GM21390 (cell line): ENCODE measurements at regions not wholly inside any gene's neighbourhood (a gene's known extent, or its start where the extent isn't known, plus 50 kb on each side); places are given as distances from the start of the nearest gene placed in this dataset.
"Not testable (repeated sequence)": the region's sequence is repeated elsewhere in the genome, so short reads cannot be mapped to it uniquely, and the experiment has no call there.

Experiments
- ATAC-seq: cut with Tn5 transposase; IDR thresholded peaks from one replicate; pipeline ENCODE4 v1.9.1; 2021; ENCODE audit not compliant: unreplicated experiment

DNA sequence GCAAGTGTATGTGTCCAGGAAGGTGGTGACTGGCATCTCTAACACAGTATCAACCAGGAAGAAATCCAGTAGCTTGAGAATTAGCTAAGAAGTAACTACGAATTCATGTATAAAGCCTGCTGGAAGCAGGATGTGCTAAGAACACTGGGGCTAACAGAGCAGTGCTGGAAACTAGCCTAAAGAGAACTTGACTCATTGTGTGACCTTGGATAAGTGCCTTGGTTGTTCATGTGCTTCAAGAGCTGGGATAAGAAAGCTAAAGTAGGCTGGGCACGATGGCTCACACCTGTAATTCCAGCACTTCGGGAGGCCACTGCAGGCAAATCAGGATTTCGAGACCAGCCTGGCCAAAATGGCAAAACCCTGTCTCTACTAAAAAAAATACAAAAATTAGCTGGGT, 186.9 kb downstream of the RRAGC start:
- no peak for ATAC-seq

DNA sequence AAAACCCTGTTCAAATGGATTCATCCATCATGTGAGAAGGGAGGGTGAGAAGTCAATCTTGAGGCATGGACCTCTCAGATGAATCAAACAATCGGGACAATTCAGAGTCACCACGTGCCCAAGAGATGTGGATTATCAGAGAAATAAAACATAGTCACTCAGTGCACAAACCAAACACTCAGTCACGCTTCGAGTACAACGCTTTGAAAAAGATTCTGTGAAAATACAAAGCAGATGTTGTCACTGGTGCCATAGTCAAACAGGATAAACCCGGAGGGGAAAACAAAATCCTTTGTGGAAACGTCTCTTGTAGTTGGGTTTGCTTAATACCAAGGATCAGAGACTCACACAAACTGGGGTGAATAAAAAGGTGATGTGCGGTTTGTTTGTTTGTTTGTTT, 188.4 kb downstream of the RRAGC start:
- no peak for ATAC-seq

DNA sequence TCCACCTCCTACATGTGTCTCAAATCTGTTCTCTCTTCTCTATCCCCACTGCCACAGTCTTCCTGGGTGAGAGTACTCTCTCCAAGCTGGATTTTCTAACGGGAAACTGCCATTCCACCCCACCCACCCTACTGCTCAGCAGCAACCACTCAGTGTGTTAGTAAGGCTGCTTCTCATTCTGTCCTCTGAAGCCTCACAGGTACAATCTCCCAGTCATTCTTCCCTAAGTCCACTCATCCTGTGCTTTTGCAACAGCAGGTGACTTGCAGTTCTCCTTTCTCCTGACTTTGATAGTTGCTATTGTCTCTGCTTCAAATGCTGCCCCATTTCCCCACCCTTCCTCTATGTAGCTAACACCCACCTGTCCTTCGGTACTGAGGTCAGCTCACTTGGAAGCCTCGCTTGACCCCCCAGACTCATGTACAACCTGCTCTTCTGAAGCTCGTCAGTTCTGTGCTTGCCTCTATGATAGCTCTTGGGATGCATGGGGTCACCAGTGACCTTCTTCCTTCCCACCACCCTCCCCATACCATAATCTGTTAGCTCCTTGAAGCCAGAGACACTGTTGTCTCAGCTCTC, 188.9 kb downstream of the RRAGC start:
- no peak for ATAC-seq

DNA sequence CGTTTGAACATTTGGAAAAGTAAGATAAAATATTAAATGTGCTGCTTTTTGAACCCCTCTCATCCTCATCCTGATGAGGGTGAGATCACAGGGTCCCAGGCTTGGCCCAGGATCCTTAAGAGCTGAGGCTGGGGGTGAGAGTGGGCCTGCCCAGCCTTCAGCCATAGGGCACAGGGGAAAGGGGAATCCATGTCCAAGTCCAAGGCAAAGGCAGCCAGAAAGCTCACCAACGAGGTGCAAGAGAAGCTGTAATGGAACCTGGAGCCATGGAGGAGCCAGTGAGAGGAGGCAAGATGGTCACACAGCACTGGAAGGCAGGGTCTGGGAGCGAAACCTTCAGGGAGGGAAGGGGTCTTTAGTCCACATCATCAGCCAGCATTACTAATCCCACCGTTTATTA, 191.9 kb downstream of the RRAGC start:
- no peak for ATAC-seq

DNA sequence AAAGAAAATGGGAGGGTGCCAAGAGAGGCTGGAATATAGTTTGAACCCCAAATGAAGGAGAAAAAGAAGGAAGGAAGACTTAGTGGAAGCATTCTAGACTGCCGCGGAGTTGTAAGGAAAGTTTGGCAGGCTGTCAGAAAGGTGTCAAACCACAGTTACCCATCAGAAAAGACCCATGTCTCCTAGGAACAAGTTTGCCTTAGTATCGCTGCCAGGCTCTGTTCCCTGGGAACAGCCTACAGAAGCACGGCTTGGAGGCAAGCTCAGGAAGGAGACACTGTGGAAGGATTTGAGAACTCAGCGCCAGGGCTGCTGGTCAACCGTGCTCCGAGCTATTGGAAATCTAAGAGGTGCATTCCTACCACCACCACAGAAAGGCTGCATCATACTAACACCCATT, 197.4 kb downstream of the RRAGC start:
- no peak for ATAC-seq

DNA sequence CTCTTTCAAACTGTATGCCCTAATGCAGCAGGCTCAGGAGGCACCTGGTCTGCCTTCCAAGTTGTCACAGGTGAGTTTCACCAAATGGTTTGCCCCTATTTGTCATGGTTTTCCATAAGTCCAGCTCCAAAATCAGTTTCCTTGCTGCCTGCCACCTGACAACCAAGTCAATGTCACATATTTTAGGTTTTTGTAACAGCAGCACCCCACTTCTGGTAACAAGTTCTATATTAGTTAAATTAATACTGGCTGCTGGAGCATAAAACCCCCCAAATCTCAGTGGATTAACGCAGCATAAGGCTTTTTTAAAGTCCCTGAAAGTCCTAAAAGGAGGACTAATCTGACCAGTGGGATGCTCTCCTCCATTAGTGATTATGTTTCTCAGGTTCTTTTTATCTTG, 200.7 kb downstream of the RRAGC start:
- ATAC-seq, result no peak

DNA sequence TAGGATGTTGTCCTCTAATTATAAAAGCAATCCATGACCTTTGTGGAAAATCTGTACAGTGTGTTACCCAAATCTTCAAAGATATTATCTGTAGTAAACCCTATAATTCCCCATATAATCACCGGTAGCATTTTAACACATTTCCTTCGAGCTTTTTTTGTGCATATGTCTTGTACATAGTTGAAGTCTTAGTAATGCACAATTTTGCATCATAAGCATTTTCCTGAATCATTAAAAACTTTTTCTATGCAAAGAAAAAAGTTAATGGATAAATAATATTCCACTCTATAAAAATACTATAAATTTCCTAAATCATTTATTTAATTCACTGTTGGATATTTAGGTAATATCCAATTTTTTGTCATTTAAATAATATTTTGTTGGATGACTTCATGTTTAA, 201.7 kb downstream of the RRAGC start:
- ATAC-seq, result no peak

DNA sequence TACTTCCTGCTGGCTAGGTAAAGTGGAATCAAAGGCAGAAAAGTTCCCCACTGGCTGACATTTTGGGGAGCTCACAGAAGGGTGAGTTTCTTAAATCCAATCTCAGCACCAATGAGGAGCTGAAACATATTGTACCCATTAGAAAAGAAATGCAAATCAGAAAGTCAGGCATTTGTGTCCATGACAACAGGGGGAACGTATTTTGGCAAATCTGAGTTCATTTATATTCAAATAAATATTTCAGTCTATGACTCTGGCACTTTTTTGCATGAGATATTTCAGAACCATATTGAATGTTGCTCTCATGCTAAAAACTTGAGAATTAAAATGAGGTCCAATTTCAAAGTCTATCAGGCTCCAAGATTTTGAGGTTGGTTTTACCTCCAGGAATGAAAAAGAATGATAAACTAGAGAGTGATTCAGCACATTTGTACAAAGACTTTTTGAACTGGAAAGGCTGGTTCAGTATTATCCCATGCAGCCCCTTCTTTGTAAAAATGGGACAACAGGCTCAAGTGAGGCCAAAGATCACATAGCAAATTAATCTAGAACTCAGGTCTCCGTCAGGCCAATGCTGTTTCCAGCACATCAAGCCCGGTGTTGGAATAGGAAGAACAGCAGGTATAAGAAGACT, 202.2 kb downstream of the RRAGC start:
- no peak for ATAC-seq

DNA sequence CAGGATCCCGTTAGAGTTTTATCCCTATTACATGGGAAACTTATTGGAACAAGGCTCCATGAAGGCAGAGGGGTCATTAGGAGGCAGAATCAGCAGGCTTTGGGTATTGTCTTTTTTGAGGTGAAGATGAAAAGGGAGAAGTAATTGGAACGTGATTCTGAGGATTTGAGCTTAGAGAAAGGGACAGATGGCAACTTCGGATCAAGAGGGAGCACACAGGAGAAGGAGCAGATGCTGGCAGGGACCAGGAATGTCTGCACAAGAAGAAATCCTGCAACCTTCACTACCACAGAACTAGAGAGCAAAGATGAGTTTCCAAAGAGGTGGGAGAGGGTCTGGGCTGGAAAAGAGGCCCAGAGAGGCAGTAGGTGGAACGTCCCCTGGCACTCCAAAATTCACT, 202.8 kb downstream of the RRAGC start:
- ATAC-seq, result no peak

DNA sequence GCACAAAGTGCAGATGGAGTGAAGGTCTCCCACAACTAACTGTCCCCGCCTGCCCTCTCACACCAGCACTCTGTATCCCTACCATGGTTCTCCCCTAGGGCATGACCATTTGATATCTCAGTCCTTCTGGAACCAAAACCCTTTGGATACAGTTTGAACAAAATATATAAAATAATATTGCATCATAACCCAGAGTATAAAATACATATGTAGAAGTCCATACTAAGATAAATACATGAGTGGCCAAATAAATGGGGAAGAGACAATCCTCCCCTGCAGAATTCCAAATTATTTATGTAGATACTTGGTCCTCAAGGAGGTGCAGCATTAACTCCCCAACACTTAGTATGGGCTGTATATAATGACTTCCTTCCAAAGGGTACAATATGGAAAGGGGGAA, 207.4 kb downstream of the RRAGC start:
- ATAC-seq, result no peak

DNA sequence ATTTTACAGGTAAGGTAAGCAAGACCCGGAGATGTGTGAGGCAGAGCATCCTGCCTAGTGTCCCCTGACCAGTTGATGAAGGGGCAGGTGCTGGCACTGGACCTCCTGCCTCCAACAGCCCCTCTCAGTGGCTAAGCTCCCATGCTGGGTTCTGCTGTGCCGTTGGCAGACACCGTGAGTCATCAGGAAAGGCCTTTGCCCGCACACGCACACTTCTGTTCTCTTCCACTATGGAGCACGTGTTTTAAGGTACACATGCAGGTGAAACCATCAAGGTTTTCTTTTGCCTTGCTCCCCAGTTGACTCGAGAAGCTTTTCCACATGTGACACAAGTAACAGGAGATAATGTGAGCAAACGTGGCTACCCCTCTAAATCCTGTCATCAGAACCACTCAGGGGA, 207.9 kb downstream of the RRAGC start:
- ATAC-seq, result no peak

DNA sequence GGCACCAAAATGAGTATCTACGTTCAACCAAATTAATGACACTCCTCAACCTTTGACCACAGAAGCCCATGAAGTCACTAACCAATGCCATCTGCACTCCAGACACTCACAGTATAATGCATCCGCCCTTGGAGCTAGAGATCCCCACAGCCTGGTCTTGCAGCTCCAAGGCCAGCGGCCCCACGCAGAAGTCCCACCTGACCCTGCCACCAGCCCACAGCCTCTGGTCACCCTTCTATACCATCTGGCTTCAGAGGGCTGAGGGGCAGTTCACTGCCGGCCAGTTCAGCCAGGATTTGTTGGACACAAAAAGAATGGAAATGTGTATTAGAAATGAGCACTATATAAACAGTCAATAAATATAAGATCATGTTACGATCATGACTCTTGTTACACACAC, 211.2 kb downstream of the RRAGC start:
- ATAC-seq, result no peak

DNA sequence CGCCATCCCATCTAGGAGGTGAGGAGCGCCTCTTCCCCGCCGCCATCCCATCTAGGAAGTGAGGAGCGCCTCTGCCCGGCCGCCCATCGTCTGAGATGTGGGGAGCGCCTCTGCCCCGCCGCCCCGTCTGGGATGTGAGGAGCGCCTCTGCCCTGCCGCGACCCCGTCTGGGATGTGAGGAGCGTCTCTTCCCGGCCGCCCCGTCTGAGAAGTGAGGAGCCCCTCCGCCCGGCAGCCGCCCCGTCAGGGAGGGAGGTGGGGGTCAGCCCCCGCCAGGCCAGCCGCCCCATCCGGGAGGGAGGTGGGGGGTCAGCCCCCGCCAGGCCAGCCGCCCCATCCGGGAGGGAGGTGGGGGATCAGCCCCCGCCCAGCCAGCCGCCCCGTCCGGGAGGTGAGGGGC, 212.2 kb downstream of the RRAGC start:
- not testable (repeated sequence) for ATAC-seq

DNA sequence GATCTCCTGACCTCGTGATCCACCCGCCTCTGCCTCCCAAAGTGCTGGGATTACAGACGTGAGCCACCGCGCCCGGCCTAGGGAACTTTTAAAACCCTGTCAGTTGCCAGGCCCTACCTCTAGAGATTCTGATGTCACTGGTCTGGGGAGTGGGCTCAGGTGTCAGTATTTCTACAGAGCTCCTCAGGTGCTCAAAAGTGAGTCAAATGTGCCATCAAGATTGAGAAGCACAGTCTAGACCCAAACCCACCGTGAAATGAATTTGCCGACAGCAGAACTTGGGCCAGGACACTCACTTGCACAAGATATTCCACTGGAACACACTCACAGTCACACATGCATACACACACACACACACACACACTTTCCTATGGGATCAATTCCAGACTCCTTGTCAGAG, 215.5 kb downstream of the RRAGC start:
- ATAC-seq, result no peak

DNA sequence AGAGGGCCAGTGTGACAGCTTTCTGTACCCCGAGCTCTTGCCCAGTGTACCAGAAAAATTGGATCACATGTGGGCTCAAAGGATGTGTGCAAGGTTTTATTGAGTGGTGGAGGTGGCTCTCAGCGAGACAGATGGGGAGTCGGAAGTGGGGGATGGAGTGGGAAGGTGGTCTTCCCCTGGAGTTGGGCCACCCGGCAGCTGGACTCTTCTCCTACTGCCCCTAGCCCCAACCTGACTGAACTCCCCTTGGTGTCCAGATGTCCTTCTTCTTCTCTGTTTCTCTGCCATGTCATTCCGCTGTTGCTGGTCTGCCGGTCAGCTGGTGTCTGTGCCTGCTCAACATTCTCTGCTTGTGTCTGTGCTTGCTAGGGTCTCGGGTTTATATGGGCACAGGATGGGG, 217.9 kb downstream of the RRAGC start:
- ATAC-seq, result no peak

DNA sequence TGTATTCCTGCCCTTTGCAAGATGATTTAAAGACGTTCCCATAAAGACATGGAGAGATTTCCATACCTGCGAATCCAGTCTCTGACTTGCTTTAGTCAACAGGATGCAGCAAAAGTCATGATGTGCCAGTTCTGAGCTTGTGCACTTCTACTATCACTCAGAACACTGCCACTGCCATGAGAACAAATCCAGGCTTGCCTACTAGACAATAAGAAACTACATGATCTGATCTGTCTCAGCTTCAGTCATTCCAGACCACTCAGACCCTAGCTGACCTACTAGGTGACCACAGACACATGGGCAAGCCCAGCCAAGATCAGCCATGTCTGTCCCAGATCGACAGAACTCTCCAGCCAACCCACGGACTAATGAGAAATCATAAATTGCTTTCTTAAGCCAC, 219.2 kb downstream of the RRAGC start:
- ATAC-seq, result no peak

DNA sequence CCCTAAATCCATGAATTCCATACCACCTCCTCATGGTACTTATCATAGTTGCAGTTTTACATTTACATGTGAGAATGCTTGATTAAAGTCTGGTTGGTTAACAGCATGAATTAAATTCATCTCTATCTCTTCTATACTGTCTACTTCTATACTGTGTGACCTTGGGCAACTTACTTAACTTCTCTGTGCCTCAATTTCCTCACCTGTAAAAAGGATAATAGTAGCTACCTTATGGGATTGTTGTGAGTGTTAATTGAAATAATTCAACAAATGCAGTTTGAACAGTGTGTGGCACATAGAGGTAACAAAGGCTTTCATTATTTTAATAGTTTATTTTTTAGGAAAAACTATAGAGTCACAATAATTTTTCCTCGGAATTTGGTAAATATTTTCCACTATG, 231.3 kb downstream of the RRAGC start:
- ATAC-seq, result no peak

DNA sequence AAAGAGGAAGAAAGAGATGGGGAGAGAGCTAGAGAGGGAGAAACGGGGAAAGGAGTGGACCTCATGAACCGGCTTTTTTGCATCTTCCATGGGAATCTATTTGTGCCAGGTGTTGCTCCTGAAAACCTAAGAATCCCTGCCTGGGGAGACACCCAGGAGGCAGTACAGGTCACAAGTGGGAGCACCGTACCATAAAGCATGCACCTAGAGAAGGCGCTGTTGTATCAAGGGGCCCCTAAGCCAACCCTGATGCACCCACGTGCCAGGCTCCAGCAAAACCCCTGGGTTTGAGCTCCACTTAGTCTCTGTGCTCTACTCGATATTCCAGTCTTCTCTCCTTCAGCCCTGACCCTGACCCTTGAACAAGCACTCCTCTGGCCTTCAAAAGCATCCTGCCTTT, 233.6 kb downstream of the RRAGC start:
- no peak for ATAC-seq

DNA sequence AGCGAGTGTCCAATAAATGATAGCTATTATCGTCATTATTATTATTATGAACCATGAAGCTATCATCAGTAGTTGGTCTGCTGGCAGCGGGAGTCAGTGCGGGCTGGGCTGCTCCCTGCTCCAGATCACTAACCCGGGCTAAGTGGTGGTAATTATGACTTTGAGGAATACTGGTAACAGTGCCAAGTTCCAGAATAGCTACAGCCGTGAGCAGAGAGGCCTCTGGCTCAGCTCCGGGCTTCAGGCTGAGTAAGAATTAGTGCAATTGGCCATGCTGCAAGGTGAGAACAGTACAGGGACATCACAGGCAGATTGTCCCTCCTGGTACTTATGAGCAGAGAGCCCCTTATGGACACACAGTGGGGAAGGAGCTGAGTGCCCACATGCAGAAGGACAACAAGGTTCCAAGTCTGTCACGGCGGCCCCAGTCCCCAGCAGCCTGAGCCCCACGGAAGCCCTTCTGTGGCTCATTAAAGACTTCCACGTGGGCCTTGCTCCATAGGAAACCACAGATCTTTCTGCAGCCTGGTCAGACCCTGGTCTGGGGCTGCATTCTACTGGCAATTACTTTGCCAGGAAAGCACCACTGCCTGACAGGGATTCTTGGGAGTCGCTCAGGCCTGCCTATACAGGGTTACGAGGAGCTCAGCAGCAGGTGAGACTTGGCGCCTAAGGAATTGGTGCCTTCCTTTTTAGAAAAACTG, 235.1 kb downstream of the RRAGC start:
- ATAC-seq, result no peak

DNA sequence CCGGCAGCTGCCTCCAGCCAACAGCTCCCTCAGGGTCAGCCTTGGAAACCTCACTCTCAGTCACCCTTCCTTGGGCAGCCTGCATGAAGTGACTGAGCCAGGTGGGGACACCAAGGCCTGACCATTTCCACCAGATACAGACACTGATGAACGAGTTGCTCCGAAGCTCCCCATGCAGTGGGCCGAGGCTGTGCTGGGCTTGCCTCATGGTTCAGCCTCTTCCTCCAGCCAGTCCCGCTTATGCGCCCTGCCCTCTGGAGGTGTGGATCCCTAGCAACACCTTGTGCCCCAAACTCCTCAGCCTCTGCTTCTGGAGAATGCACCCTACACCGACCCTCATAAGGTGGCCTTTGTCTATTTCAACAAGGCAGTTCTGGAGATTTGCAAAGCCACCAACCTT, 236.0 kb downstream of the RRAGC start:
- no peak for ATAC-seq

DNA sequence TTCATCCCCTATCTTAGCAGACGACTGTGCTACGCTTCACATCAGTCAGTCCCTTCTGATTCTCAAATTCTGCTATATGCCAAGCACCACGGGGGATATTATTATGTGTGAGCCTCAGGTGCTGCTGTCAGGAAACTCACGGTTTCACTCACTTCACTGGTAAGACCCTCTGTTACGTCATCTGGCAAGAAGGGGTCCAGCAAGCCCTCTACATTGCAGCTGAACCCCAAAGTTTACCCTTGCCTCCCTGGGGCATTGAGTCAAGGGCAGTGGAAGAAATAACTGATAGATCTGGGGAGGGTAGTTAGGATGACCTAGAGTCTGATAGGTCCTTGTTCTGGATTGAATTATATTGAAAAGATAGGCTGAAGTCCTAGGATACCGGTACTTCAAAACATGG, 237.4 kb downstream of the RRAGC start:
- no peak for ATAC-seq

DNA sequence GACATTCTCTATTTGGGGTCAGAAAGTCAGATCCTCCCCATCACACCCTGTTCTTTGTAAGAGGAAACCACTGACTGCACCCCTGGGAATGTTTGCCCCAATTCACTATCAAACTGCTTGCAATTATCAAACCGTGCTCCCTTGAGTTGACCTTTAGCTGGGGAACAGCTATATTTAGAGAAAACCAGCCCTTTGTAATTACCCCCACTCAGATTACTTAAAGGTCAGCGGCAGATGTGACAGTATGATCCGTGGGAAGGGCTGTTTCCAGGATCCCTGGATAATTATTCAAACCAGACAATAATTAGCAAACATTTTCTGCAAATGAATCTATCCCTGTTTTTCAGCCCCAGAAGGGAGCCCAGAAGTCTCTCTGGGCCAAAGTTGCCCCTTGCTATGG, 242.7 kb downstream of the RRAGC start:
- no peak for ATAC-seq

DNA sequence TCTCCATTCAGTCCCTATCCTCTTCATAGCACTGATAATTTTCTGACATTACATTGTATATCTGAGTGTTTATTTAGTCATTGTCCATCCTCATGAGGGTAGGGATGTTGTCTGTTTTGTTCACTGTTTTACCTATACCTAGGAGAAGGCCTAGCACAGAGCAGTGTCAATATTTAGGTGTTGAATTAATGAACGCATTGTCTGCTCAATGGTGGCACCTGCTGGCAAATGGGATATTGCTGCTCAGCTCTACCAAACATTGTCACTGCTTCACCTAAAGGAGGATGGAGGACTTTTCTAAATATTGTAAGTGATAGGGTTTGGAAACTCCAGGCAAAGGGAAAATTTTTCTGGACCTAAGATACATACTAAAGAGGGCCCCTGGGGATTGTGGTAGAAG, 243.9 kb downstream of the RRAGC start:
- no peak for ATAC-seq
